ENCODE measurements at regions not wholly inside any gene's neighbourhood (a gene's known extent, or its start where the extent isn't known, plus 50 kb on each side); places are given as distances from the start of the nearest gene placed in this dataset.

- ChIA-PET POLR2A (no interaction called here), CTCF (no interaction called here)
- H3K9me2 ChIP-seq, result no peaks in the 10 kb centered on the region
- no peaks in the 10 kb centered on the region for H3K27me3 ChIP-seq (ENCODE audit: insufficient read depth)
- no peak overlapping the region for H2AFZ ChIP-seq (ENCODE audit: low read depth)
- no peak overlapping the region for H3K27ac ChIP-seq (ENCODE audit: low read depth in 2 of 2, low read length in 1 of 2)
- TF ChIP-seq TAF1 (IDR thresholded peaks at IDR 0.05; ENCODE audit: borderline replicate concordance, low read depth, low read length), result no peak
- no peak for TF ChIP-seq NFIC (IDR thresholded peaks at IDR 0.05; ENCODE audit: borderline replicate concordance)
- TF ChIP-seq GATA2 (CRISPR knock-in tag; IDR thresholded peaks at IDR 0.05), result no peak
- TF ChIP-seq RXRA (IDR thresholded peaks at IDR 0.05; ENCODE audit: borderline replicate concordance, low read depth), result no peak
- no peak for TF ChIP-seq SMC3 (IDR thresholded peaks at IDR 0.05; ENCODE audit: low read depth, low read length)
- no peak for TF ChIP-seq EP300 (IDR thresholded peaks at IDR 0.05; ENCODE audit: borderline replicate concordance in 1 of 2, low read depth in 1 of 2, low read length in 1 of 2)
- TF ChIP-seq MAX (IDR thresholded peaks at IDR 0.05; ENCODE audit: low read depth), result no peak
- TF ChIP-seq JUND (IDR thresholded peaks at IDR 0.05), result no peak
- TF ChIP-seq RCOR1 (IDR thresholded peaks at IDR 0.05; ENCODE audit: low read length), result no peak
- no peak for TF ChIP-seq ELF1 (IDR thresholded peaks at IDR 0.05)
- no peak overlapping the region for H3K4me2 ChIP-seq
- no peak overlapping the region for H3K4me3 ChIP-seq (ENCODE audit: low read depth in 2 of 2, low read length in 1 of 2)
- no peak overlapping the region for H3K9ac ChIP-seq
- no peaks in the 10 kb centered on the region for H3F3A ChIP-seq (replicated peaks; ENCODE audit: insufficient read depth)
- no peaks in the 10 kb centered on the region for H3K79me2 ChIP-seq (ENCODE audit: insufficient read depth)
- H3K36me3 ChIP-seq (replicated peaks in 1 of 2; ENCODE audit: control insufficient read depth in 1 of 2, insufficient read depth in 2 of 2, low read length in 1 of 2), result no peaks in the 10 kb centered on the region
- H3K4me1 ChIP-seq (ENCODE audit: control insufficient read depth in 1 of 2, insufficient read depth in 2 of 2, low read depth in 1 of 2, low read length in 1 of 2), result no peaks in the 10 kb centered on the region; a peak in 1 of 4 replicates
- no peaks in the 10 kb centered on the region for H4K20me1 ChIP-seq (ENCODE audit: insufficient read depth)
- no peaks in the 10 kb centered on the region for H3K9me3 ChIP-seq
- DNase-seq, result no peak
- 52% methylated on average over 5 of the region's 5 CpGs for WGBS (ENCODE audit: low lambda C conversion rate)
Measured at GRCh38 chr13:67758975-67759374, 528.8 kb upstream of the PCDH9 start.

DNA sequence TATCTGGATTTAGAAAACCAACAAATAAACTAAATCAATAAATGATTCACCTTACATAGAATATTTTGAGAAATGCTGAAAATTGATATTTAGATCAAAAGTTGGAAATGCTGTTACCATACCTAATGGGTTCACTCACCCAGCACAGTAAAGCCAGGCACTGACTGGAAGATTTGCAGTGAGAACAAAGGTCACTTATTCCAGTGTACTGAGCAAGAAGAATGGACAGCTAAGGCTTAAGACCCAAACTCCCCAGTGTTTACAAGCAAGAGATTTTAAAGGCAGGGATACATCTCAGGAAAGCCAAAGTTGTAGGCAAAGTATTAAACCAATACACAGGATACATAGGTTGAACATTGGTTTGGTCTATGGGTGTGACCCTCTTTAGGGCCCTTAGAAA lies 523.9 kb upstream of the PCDH9 start:
- no peaks in the 10 kb centered on the region for H4K20me1 ChIP-seq (ENCODE audit: insufficient read depth)
- H3K9ac ChIP-seq, result no peak overlapping the region
- no peak overlapping the region for H3K4me2 ChIP-seq
- H3K27me3 ChIP-seq (ENCODE audit: insufficient read depth), result no peaks in the 10 kb centered on the region
- H3K9me2 ChIP-seq, result no peaks in the 10 kb centered on the region
- ChIA-PET POLR2A (no interaction called here), CTCF (interaction anchor here (0.7 to 1.4 kb wide), 2 partner anchors 18 to 25 kb away, joined by 3 to 4 read pairs; no protein-coding TSS in a partner anchor)
- no peaks in the 10 kb centered on the region for H3F3A ChIP-seq (replicated peaks; ENCODE audit: insufficient read depth)
- H3K9me3 ChIP-seq, result no peaks in the 10 kb centered on the region
- DNase-seq, result no peak
- no peaks in the 10 kb centered on the region for H3K36me3 ChIP-seq (replicated peaks in 1 of 2; ENCODE audit: control insufficient read depth in 1 of 2, insufficient read depth in 2 of 2, low read length in 1 of 2)
- H3K27ac ChIP-seq (ENCODE audit: low read depth in 2 of 2, low read length in 1 of 2), result no peak overlapping the region
- TF ChIP-seq FOXJ3 (CRISPR knock-in tag; IDR thresholded peaks at IDR 0.05) (no peak), RXRA (IDR thresholded peaks at IDR 0.05; ENCODE audit: borderline replicate concordance, low read depth) (no peak), NRF1 (IDR thresholded peaks at IDR 0.05; ENCODE audit: low read depth, low read length) (no peak), FOSL2 (IDR thresholded peaks at IDR 0.05; ENCODE audit: borderline replicate concordance, low read depth) (no peak), SIN3A (IDR thresholded peaks at IDR 0.05; ENCODE audit: borderline replicate concordance, low read depth, low read length) (no peak), RCOR1 (IDR thresholded peaks at IDR 0.05; ENCODE audit: low read length) (no peak), RAD21 (IDR thresholded peaks at IDR 0.05; ENCODE audit: low read length) (no peak), TCF12 (IDR thresholded peaks at IDR 0.05) (no peak), CHD2 (IDR thresholded peaks at IDR 0.05; ENCODE audit: low read length, partially characterized antibody) (no peak), TAF1 (IDR thresholded peaks at IDR 0.05; ENCODE audit: borderline replicate concordance, low read depth, low read length) (no peak)
- H3K79me2 ChIP-seq (ENCODE audit: insufficient read depth), result no peaks in the 10 kb centered on the region
- H2AFZ ChIP-seq (ENCODE audit: low read depth), result no peak overlapping the region
- no peaks in the 10 kb centered on the region for H3K4me1 ChIP-seq (ENCODE audit: control insufficient read depth in 1 of 2, insufficient read depth in 2 of 2, low read depth in 1 of 2, low read length in 1 of 2)
- no peak overlapping the region for H3K4me3 ChIP-seq (ENCODE audit: low read depth in 2 of 2, low read length in 1 of 2)

Measured in SK-N-SH (cell line).